ENCODE measurements at regions not wholly inside any gene's neighbourhood (a gene's known extent, or its start where the extent isn't known, plus 50 kb on each side); places are given as distances from the start of the nearest gene placed in this dataset.

- H3K27me3 ChIP-seq (ENCODE audit: insufficient read depth, low read depth): no peaks in the 10 kb centered on the region
- no peak overlapping the region for H3K27ac ChIP-seq
- no peak overlapping the region for H2AFZ ChIP-seq (ENCODE audit: low read depth)
- H3K9ac ChIP-seq: no peak overlapping the region
- no peaks in the 10 kb centered on the region for H3K79me2 ChIP-seq (ENCODE audit: insufficient read depth, low read depth)
- H3K4me1 ChIP-seq (ENCODE audit: low read depth, poor library complexity, severe bottlenecking): no peaks in the 10 kb centered on the region
- H3K36me3 ChIP-seq (ENCODE audit: insufficient read depth): no peaks in the 10 kb centered on the region
- no peak overlapping the region for H3K4me2 ChIP-seq
- no peaks in the 10 kb centered on the region for H4K20me1 ChIP-seq (ENCODE audit: insufficient read depth)
- TF ChIP-seq CTCF (conservative IDR thresholded peaks at IDR 0.05; ENCODE audit: low read depth, low read length): no peak
- H3K4me3 ChIP-seq (IDR thresholded peaks at IDR 0.05; ENCODE audit: insufficient read depth, low read depth, low read length): no peak overlapping the region
Observed at GRCh38 chr14:55749201-55749812, 169.3 kb downstream of the KTN1 start.

- Histone ChIP-seq H3K9ac (no peak overlapping the region), H2AFZ (ENCODE audit: low read depth) (no peak overlapping the region), H3K4me1 (ENCODE audit: low read depth, poor library complexity, severe bottlenecking) (no peaks in the 10 kb centered on the region), H3K27me3 (ENCODE audit: insufficient read depth, low read depth) (no peaks in the 10 kb centered on the region), H4K20me1 (ENCODE audit: insufficient read depth) (no peaks in the 10 kb centered on the region), H3K27ac (no peak overlapping the region), H3K36me3 (ENCODE audit: insufficient read depth) (no peaks in the 10 kb centered on the region), H3K4me2 (no peak overlapping the region), H3K79me2 (ENCODE audit: insufficient read depth, low read depth) (no peaks in the 10 kb centered on the region), H3K4me3 (IDR thresholded peaks at IDR 0.05; ENCODE audit: insufficient read depth, low read depth, low read length) (no peak overlapping the region)
- no peak for TF ChIP-seq CTCF (conservative IDR thresholded peaks at IDR 0.05; ENCODE audit: low read depth, low read length)
Observed at GRCh38 chr14:55749946-55750345, 169.9 kb downstream of the KTN1 start.

GRCh38 chr14:55752580-55753390 is 172.8 kb downstream of the KTN1 start:
- Histone ChIP-seq H4K20me1 (ENCODE audit: insufficient read depth) (no peaks in the 10 kb centered on the region), H2AFZ (ENCODE audit: low read depth) (no peak overlapping the region), H3K27ac (no peak overlapping the region), H3K4me1 (ENCODE audit: low read depth, poor library complexity, severe bottlenecking) (no peaks in the 10 kb centered on the region), H3K4me3 (IDR thresholded peaks at IDR 0.05; ENCODE audit: insufficient read depth, low read depth, low read length) (no peak overlapping the region), H3K79me2 (ENCODE audit: insufficient read depth, low read depth) (no peaks in the 10 kb centered on the region), H3K4me2 (no peak overlapping the region), H3K36me3 (ENCODE audit: insufficient read depth) (no peaks in the 10 kb centered on the region), H3K9ac (no peak overlapping the region), H3K27me3 (ENCODE audit: insufficient read depth, low read depth) (no peaks in the 10 kb centered on the region)
- no peak for TF ChIP-seq CTCF (conservative IDR thresholded peaks at IDR 0.05; ENCODE audit: low read depth, low read length)

- Histone ChIP-seq H3K27ac (no peak overlapping the region), H2AFZ (ENCODE audit: low read depth) (no peak overlapping the region), H3K36me3 (ENCODE audit: insufficient read depth) (no peaks in the 10 kb centered on the region)
Observed at GRCh38 chr14:55754471-55754870, 174.5 kb downstream of the KTN1 start.

More at GRCh38 chr14:55754471-55754870, 174.5 kb downstream of the KTN1 start:
- H3K4me2 ChIP-seq: no peak overlapping the region
- H3K27me3 ChIP-seq (ENCODE audit: insufficient read depth, low read depth): no peaks in the 10 kb centered on the region
- no peaks in the 10 kb centered on the region for H3K79me2 ChIP-seq (ENCODE audit: insufficient read depth, low read depth)
- no peak overlapping the region for H3K4me3 ChIP-seq (IDR thresholded peaks at IDR 0.05; ENCODE audit: insufficient read depth, low read depth, low read length)
- TF ChIP-seq CTCF (conservative IDR thresholded peaks at IDR 0.05; ENCODE audit: low read depth, low read length): no peak
- H4K20me1 ChIP-seq (ENCODE audit: insufficient read depth): no peaks in the 10 kb centered on the region
- no peaks in the 10 kb centered on the region for H3K4me1 ChIP-seq (ENCODE audit: low read depth, poor library complexity, severe bottlenecking)
- no peak overlapping the region for H3K9ac ChIP-seq

Data from KMS-11 (cell line).